Epithelial cell of esophagus (primary cell): ENCODE measurements at regions not wholly inside any gene's neighbourhood (a gene's known extent, or its start where the extent isn't known, plus 50 kb on each side); places are given as distances from the start of the nearest gene placed in this dataset.

Experiments used
- DNase-seq: peaks from one replicate; pipeline ENCODE4 v3.0.0; 2010; ENCODE audit warnings: low read depth
- H3K4me3 ChIP-seq: 2 replicates; pipeline ENCODE4 v1.5.1; 2011; ENCODE audit warnings: mild to moderate bottlenecking, low read length, control low read depth
- CTCF ChIP-seq: IDR thresholded peaks from 2 replicates; pipeline ENCODE4 v1.5.1; 2011; ENCODE audit warnings: low read depth, mild to moderate bottlenecking, low read length, control low read depth, inconsistent platforms; ENCODE audit not compliant: insufficient read depth; ENCODE audit errors: missing control alignments

- no peak for TF ChIP-seq CTCF
- no peak overlapping the region for H3K4me3 ChIP-seq
- DNase-seq = no peak
These were observed 63.7 kb upstream of the DAZL start for GRCh38 chr3:16668776-16669545.

- DNase-seq = no peak
- H3K4me3 ChIP-seq = no peak overlapping the region
- no peak for TF ChIP-seq CTCF
These were observed 65.0 kb upstream of the DAZL start for GRCh38 chr3:16670191-16670590.

- TF ChIP-seq CTCF = no peak
These were observed 66.5 kb upstream of the DAZL start for GRCh38 chr3:16671690-16672089.

GRCh38 chr3:16673530-16673929, 68.3 kb upstream of the DAZL start:
- no peak overlapping the region for H3K4me3 ChIP-seq

More at GRCh38 chr3:16671690-16672089, 66.5 kb upstream of the DAZL start:
- DNase-seq = no peak
- no peak overlapping the region for H3K4me3 ChIP-seq

GRCh38 chr3:16675805-16676204, 70.6 kb upstream of the DAZL start:
- no peak for TF ChIP-seq CTCF
- no peak overlapping the region for H3K4me3 ChIP-seq
- no peak for DNase-seq

More at GRCh38 chr3:16673530-16673929, 68.3 kb upstream of the DAZL start:
- no peak for DNase-seq
- TF ChIP-seq CTCF = no peak

- H3K4me3 ChIP-seq = no peak overlapping the region
- no peak for DNase-seq
- TF ChIP-seq CTCF = no peak
These were observed 81.5 kb upstream of the DAZL start for GRCh38 chr3:16686679-16687078.

- no peak for TF ChIP-seq CTCF
These were observed 82.0 kb upstream of the DAZL start for GRCh38 chr3:16687221-16687620.

More at GRCh38 chr3:16687221-16687620, 82.0 kb upstream of the DAZL start:
- DNase-seq = no peak
- no peak overlapping the region for H3K4me3 ChIP-seq
